CD4-positive, alpha-beta memory T cell (primary cell): ENCODE measurements at regions not wholly inside any gene's neighbourhood (a gene's known extent, or its start where the extent isn't known, plus 50 kb on each side); places are given as distances from the start of the nearest gene placed in this dataset.

Source experiments
- CTCF ChIA-PET: fragments of 350-600 bp; sonication (Branson Sonifier 250); formaldehyde crosslinking; loops from one replicate; lab custom pipeline; 2021; ENCODE audit warnings: inconsistent platforms; ENCODE audit not compliant: partially characterized antibody; lab: Charles Lee
- POLR2A ChIA-PET: fragments of 350-600 bp; sonication (Branson Sonifier 250); formaldehyde crosslinking; loops from one replicate; lab custom pipeline; 2021; ENCODE audit not compliant: partially characterized antibody; lab: Charles Lee
- DNase-seq, 5 donors: peaks; one replicate each; pipeline versions ENCODE4 v3.0.0 to v3.0.0-alpha.2; 2020 to 2022; ENCODE audit warnings: mixed read lengths in 1 of 5
- H3K27ac ChIP-seq: one replicate; pipeline ENCODE4 v1.7.0; 2013; ENCODE audit warnings: low read depth, low read length
- H3K27me3 ChIP-seq: 2 replicates; pipeline ENCODE4 v1.7.0; 2013; ENCODE audit warnings: mild to moderate bottlenecking, low read length, moderate library complexity; ENCODE audit not compliant: insufficient read depth
- H3K36me3 ChIP-seq: 2 replicates; pipeline ENCODE4 v1.7.0; 2013; ENCODE audit warnings: mild to moderate bottlenecking, low read length, moderate library complexity; ENCODE audit not compliant: insufficient read depth
- H3K4me1 ChIP-seq: 2 replicates; pipeline ENCODE4 v1.7.0; 2013; ENCODE audit warnings: mild to moderate bottlenecking, low read length, moderate library complexity; ENCODE audit not compliant: insufficient read depth
- H3K4me3 ChIP-seq, 2 donors: one replicate each; pipeline ENCODE4 v1.7.0; 2013; ENCODE audit warnings: low read length in 2 of 2, mild to moderate bottlenecking in 1 of 2
- H3K9me3 ChIP-seq, 2 donors: one replicate each; pipeline ENCODE4 v1.7.0; 2013; ENCODE audit warnings: low read length in 2 of 2, control low read depth in 1 of 2; ENCODE audit not compliant: control insufficient read depth in 1 of 2
- H3K27ac Mint-ChIP-seq, 7 donors: one replicate each; pipeline ENCODE4 v1.8.0; 2020 to 2021; ENCODE audit warnings: mixed read lengths in 7 of 7, mild to moderate bottlenecking in 6 of 7, inconsistent platforms in 3 of 7, moderate library complexity in 3 of 7
- H3K27me3 Mint-ChIP-seq, 2 donors: one replicate each; pipeline ENCODE4 v1.8.0; 2020 to 2021; ENCODE audit warnings: mixed read lengths in 2 of 2
- H3K36me3 Mint-ChIP-seq, 2 donors: one replicate each; pipeline ENCODE4 v1.8.0; 2020 to 2021; ENCODE audit warnings: mixed read lengths in 2 of 2, inconsistent platforms in 1 of 2, mild to moderate bottlenecking in 1 of 2
- H3K4me1 Mint-ChIP-seq, 4 donors: one replicate each; pipeline ENCODE4 v1.8.0; 2020 to 2021; ENCODE audit warnings: mixed read lengths in 4 of 4, mild to moderate bottlenecking in 1 of 4
- H3K4me3 Mint-ChIP-seq, 8 donors: one replicate each; pipeline ENCODE4 v1.8.0; 2020 to 2021; ENCODE audit warnings: mixed read lengths in 8 of 8, mild to moderate bottlenecking in 7 of 8, moderate library complexity in 6 of 8, inconsistent platforms in 3 of 8
- H3K9me3 Mint-ChIP-seq, 8 donors: one replicate each; pipeline ENCODE4 v1.8.0; 2020 to 2021; ENCODE audit warnings: mixed read lengths in 8 of 8, mild to moderate bottlenecking in 5 of 8, inconsistent platforms in 3 of 8, moderate library complexity in 1 of 8
- intact Hi-C: fragments of 100-400 bp; cut with micrococcal nuclease; formaldehyde crosslinking; loops from one replicate; pipeline ENCODE4 v1.15.1; 2023

- Histone ChIP-seq H3K4me1 (no peaks in the 10 kb centered on the region), H3K9me3 (no peaks in the 10 kb centered on the region), H3K27ac (no peak overlapping the region), H3K36me3 (no peaks in the 10 kb centered on the region), H3K4me3 (no peak overlapping the region), H3K27me3 (no peaks in the 10 kb centered on the region)
- no peak overlapping the region for H3K4me3 Mint-ChIP-seq
- H3K4me1 Mint-ChIP-seq: peaks cover 0 to 9% (median 3%) of the 10 kb centered on the region in 4 donors
- H3K27me3 Mint-ChIP-seq: no peaks in the 10 kb centered on the region
- intact Hi-C loops: no loop called here
- POLR2A ChIA-PET: no interaction called here
- no peak for DNase-seq
- no peaks in the 10 kb centered on the region for H3K36me3 Mint-ChIP-seq
- CTCF ChIA-PET: interaction anchor here (1.2 kb wide), 1 partner anchor 16 kb away, joined by 3 read pairs; no protein-coding TSS in a partner anchor
- no peaks in the 10 kb centered on the region for H3K9me3 Mint-ChIP-seq
- H3K27ac Mint-ChIP-seq: no peak overlapping the region
Observed at GRCh38 chr5:157924931-157925729, 66.2 kb upstream of the CLINT1 start.

- Histone ChIP-seq H3K9me3 (no peaks in the 10 kb centered on the region), H3K36me3 (no peaks in the 10 kb centered on the region), H3K27ac (no peak overlapping the region), H3K4me1 (peaks cover 5% of the 10 kb centered on the region), H3K27me3 (no peaks in the 10 kb centered on the region), H3K4me3 (no peak overlapping the region)
- DNase-seq: no peak
- Mint-ChIP-seq H3K9me3 (no peaks in the 10 kb centered on the region), H3K4me1 (peaks cover 5 to 16% (median 9%) of the 10 kb centered on the region in 4 donors), H3K27me3 (no peaks in the 10 kb centered on the region), H3K27ac (peak overlapping the region in 1 of 7 donors; percentile 17), H3K4me3 (no peak overlapping the region), H3K36me3 (no peaks in the 10 kb centered on the region)
- intact Hi-C loops: no loop called here
- POLR2A ChIA-PET: no interaction called here
- CTCF ChIA-PET: interaction anchor here (1.2 to 1.4 kb wide), 2 partner anchors 15 to 26 kb away, joined by 3 read pairs; no protein-coding TSS in a partner anchor
Observed at GRCh38 chr5:157924490-157924889, 65.5 kb upstream of the CLINT1 start.

DNA sequence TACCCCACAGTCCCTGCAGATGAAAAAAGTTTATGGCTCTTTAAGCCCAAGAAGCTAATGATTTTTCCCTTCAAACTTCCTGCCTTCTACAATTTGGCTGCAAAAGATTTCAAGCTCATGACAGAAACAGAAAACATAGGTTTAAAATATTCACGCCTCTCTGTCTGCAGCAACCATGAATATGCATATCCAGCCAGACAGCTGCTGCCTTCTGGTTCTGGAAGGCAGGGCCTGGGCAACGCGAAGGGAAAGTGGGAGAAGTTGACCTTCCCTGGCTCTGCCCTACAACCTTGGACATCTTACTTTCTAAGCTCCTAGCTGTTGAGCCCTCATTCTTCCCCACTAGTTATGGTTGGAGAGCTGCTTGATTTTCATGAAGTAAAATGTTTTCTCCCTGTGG is 64.8 kb upstream of the CLINT1 start:
- peaks cover 12 to 23% (median 16%) of the 10 kb centered on the region in 4 donors for H3K4me1 Mint-ChIP-seq
- Histone ChIP-seq H3K27ac (no peak overlapping the region), H3K27me3 (no peaks in the 10 kb centered on the region), H3K9me3 (no peaks in the 10 kb centered on the region), H3K36me3 (no peaks in the 10 kb centered on the region), H3K4me1 (peaks cover 12% of the 10 kb centered on the region), H3K4me3 (no peak overlapping the region)
- DNase-seq: no peak
- H3K9me3 Mint-ChIP-seq: no peaks in the 10 kb centered on the region
- ChIA-PET CTCF (interaction anchor here (1.2 to 1.4 kb wide), 2 partner anchors 14 to 27 kb away, joined by 3 read pairs; no protein-coding TSS in a partner anchor), POLR2A (no interaction called here)
- no peaks in the 10 kb centered on the region for H3K36me3 Mint-ChIP-seq
- no peak overlapping the region for H3K27ac Mint-ChIP-seq
- intact Hi-C loops: no loop called here
- no peaks in the 10 kb centered on the region for H3K27me3 Mint-ChIP-seq
- no peak overlapping the region for H3K4me3 Mint-ChIP-seq

DNA sequence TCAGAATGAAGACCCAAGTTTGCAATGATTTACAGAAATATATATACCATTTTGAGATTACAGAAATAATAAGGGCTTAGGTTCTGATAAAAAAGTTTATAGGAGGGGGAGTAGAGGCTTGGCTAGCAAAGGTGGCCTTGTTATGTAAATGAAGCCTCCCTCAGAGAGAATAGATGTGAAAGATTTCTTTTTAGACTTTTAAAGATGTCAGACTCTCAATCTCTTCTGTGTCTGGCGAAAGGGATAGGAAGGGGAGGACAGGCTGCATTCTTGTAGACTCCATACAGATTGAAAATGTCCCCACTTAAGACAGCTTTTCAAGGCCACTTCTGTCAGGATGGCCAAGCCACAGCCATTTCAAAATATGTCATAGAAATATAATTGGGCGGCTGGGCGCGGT is 63.1 kb upstream of the CLINT1 start:
- Mint-ChIP-seq H3K27ac (peak overlapping the region in 1 of 7 donors; percentile 4), H3K4me1 (peaks cover 22 to 35% (median 28%) of the 10 kb centered on the region in 4 donors), H3K4me3 (no peak overlapping the region), H3K27me3 (no peaks in the 10 kb centered on the region), H3K9me3 (no peaks in the 10 kb centered on the region), H3K36me3 (no peaks in the 10 kb centered on the region)
- no peak for DNase-seq
- no peak overlapping the region for H3K4me3 ChIP-seq
- ChIA-PET CTCF (interaction anchor here (0.6 kb wide), 1 partner anchor 26 kb away, joined by 3 read pairs; no protein-coding TSS in a partner anchor), POLR2A (no interaction called here)
- no peak overlapping the region for H3K27ac ChIP-seq
- H3K4me1 ChIP-seq: peaks cover 23% of the 10 kb centered on the region
- intact Hi-C loops: no loop called here
- H3K27me3 ChIP-seq: no peaks in the 10 kb centered on the region
- H3K9me3 ChIP-seq: no peaks in the 10 kb centered on the region
- H3K36me3 ChIP-seq: no peaks in the 10 kb centered on the region

GRCh38 chr5:157920828-157921170 is 61.9 kb upstream of the CLINT1 start:
- H3K27ac Mint-ChIP-seq: peak overlapping the region in 1 of 7 donors; percentile 6
- Histone ChIP-seq H3K9me3 (no peaks in the 10 kb centered on the region), H3K36me3 (no peaks in the 10 kb centered on the region), H3K27me3 (no peaks in the 10 kb centered on the region), H3K4me3 (no peak overlapping the region), H3K27ac (no peak overlapping the region), H3K4me1 (peaks cover 23% of the 10 kb centered on the region)
- H3K4me3 Mint-ChIP-seq: no peak overlapping the region
- no peaks in the 10 kb centered on the region for H3K27me3 Mint-ChIP-seq
- H3K9me3 Mint-ChIP-seq: no peaks in the 10 kb centered on the region
- intact Hi-C loops: no loop called here
- POLR2A ChIA-PET: no interaction called here
- CTCF ChIA-PET: interaction anchor here (1.0 to 2.3 kb wide), 3 partner anchors 12 to 74 kb away, joined by 3 to 7 read pairs (median 7); no protein-coding TSS in a partner anchor
- H3K4me1 Mint-ChIP-seq: peaks cover 22 to 35% (median 27%) of the 10 kb centered on the region in 4 donors
- H3K36me3 Mint-ChIP-seq: no peaks in the 10 kb centered on the region
- DNase-seq: no peak

- intact Hi-C loops: loop anchor here (1.0 to 5.0 kb wide), 3 partner anchors 30 to 103 kb away; partner anchors contain the start of gene CLINT1
- POLR2A ChIA-PET: interaction anchor here (0.9 kb wide), 1 partner anchor 88 kb away, joined by 3 read pairs; no protein-coding TSS in a partner anchor
- no peaks in the 10 kb centered on the region for H3K36me3 ChIP-seq
- H3K4me1 ChIP-seq: peaks cover 23% of the 10 kb centered on the region
- Mint-ChIP-seq H3K36me3 (no peaks in the 10 kb centered on the region), H3K27ac (peak overlapping the region; percentile 47 to 94 (median 89)), H3K4me3 (peak overlapping the region in 7 of 8 donors; percentile 72 to 87 (median 81)), H3K4me1 (peaks cover 22 to 28% (median 27%) of the 10 kb centered on the region in 4 donors), H3K27me3 (no peaks in the 10 kb centered on the region), H3K9me3 (no peaks in the 10 kb centered on the region)
- H3K9me3 ChIP-seq: no peaks in the 10 kb centered on the region
- H3K27me3 ChIP-seq: no peaks in the 10 kb centered on the region
- no peak overlapping the region for H3K27ac ChIP-seq
- no peak overlapping the region for H3K4me3 ChIP-seq
- CTCF ChIA-PET: interaction anchor here (0.7 to 2.9 kb wide), 15 partner anchors 11 to 102 kb away, joined by 3 to 9 read pairs (median 4); partner anchors contain the start of gene CLINT1
- peak in 3 of 5 donors; percentile 6 to 20 (median 14) for DNase-seq
Observed at GRCh38 chr5:157918811-157919742, 60.1 kb upstream of the CLINT1 start.
